DOHH2 (cell line): ENCODE measurements at regions not wholly inside any gene's neighbourhood (a gene's known extent, or its start where the extent isn't known, plus 50 kb on each side); places are given as distances from the start of the nearest gene placed in this dataset.

ENCODE experiments used
- H3F3A ChIP-seq: fragments of 200-600 bp; sonication (generic), shearing (Covaris generic); 2 replicates; pipeline ENCODE4 v1.6.0; 2016; ENCODE audit warnings: antibody characterized with exemption, mild to moderate bottlenecking; ENCODE audit not compliant: control insufficient read depth, insufficient read depth
- H3K27ac ChIP-seq: fragments of 200-600 bp; sonication (generic); 2 replicates; pipeline ENCODE4 v1.5.1; 2014; ENCODE audit warnings: low read depth, mild to moderate bottlenecking, low read length, moderate library complexity
- H3K27me3 ChIP-seq: fragments of 200-600 bp; sonication (generic); 2 replicates; pipeline ENCODE4 v1.6.1; 2014; ENCODE audit warnings: mild to moderate bottlenecking, low read length, mixed read lengths; ENCODE audit not compliant: control insufficient read depth
- H3K36me3 ChIP-seq: fragments of 200-600 bp; sonication (generic); 2 replicates; pipeline ENCODE4 v1.6.1; 2014; ENCODE audit warnings: mild to moderate bottlenecking, low read length, moderate library complexity, mixed read lengths; ENCODE audit not compliant: control insufficient read depth
- H3K4me1 ChIP-seq: fragments of 200-600 bp; sonication (generic); 2 replicates; pipeline ENCODE4 v1.6.1; 2014; ENCODE audit warnings: mild to moderate bottlenecking, low read length, mixed read lengths; ENCODE audit not compliant: control insufficient read depth
- H3K4me2 ChIP-seq: fragments of 200-600 bp; sonication (generic); 2 replicates; pipeline ENCODE4 v1.6.0; 2014; ENCODE audit warnings: mild to moderate bottlenecking, low read length, moderate library complexity
- H3K4me3 ChIP-seq: fragments of 200-600 bp; sonication (generic); 2 replicates; pipeline ENCODE4 v1.5.1; 2014; ENCODE audit warnings: mild to moderate bottlenecking, low read length, mixed read lengths
- H3K79me2 ChIP-seq: fragments of 200-600 bp; sonication (generic); 2 replicates; pipeline ENCODE4 v1.6.1; 2014; ENCODE audit warnings: mild to moderate bottlenecking, low read length, mixed read lengths; ENCODE audit not compliant: control insufficient read depth
- H3K9me2 ChIP-seq: fragments of 200-600 bp; sonication (generic); replicated peaks from 2 replicates; pipeline ENCODE4 v1.6.1; 2014; ENCODE audit warnings: mild to moderate bottlenecking, low read length, mixed read lengths; ENCODE audit not compliant: control insufficient read depth
- H3K9me3 ChIP-seq: fragments of 200-600 bp; sonication (generic); 2 replicates; pipeline ENCODE4 v1.6.1; 2014; ENCODE audit warnings: antibody characterized with exemption, low read length, mixed read lengths; ENCODE audit not compliant: control insufficient read depth, insufficient read depth
- H4K20me1 ChIP-seq: fragments of 200-600 bp; sonication (generic); 2 replicates; pipeline ENCODE4 v1.6.0; 2014; ENCODE audit warnings: low read depth, mild to moderate bottlenecking, antibody characterized with exemption, low read length, moderate library complexity; ENCODE audit not compliant: control insufficient read depth, insufficient read depth
- EZH2phosphoT487 ChIP-seq: fragments of 200-600 bp; sonication (generic); IDR thresholded peaks from 2 replicates; pipeline ENCODE4 v1.6.1; 2017; ENCODE audit warnings: borderline replicate concordance, mild to moderate bottlenecking, antibody characterized with exemption, low read length, moderate library complexity, mixed read lengths
- TF ChIP-seq, protein P1 (sequence below): fragments of 200-600 bp; sonication (generic); IDR thresholded peaks from one replicate; pipeline ENCODE4 v1.5.1; 2014; ENCODE audit warnings: antibody characterized with exemption, mild to moderate bottlenecking, low read depth, low read length; ENCODE audit not compliant: poor library complexity, severe bottlenecking

DNA sequence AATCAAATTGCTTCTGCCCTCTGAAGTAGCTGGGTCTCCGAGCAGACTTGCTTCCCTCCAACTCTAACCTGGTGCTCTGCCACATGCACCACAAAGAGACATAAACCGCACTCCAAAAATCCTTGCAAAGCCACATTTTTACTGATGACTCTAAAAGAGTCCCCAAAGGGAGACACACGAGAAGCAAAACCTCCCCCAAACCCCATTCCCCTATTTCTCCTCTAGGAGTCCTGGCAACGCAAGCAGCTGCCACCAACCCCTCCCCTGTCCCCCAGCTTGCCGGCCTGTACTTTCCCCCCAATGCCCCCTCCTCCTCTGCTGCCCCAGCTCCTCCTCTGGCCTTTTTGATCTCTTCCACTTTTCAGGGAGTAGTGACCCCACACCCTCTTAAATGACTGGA lies 180.1 kb upstream of the ARID1B start:
- TF ChIP-seq, protein P1, sequence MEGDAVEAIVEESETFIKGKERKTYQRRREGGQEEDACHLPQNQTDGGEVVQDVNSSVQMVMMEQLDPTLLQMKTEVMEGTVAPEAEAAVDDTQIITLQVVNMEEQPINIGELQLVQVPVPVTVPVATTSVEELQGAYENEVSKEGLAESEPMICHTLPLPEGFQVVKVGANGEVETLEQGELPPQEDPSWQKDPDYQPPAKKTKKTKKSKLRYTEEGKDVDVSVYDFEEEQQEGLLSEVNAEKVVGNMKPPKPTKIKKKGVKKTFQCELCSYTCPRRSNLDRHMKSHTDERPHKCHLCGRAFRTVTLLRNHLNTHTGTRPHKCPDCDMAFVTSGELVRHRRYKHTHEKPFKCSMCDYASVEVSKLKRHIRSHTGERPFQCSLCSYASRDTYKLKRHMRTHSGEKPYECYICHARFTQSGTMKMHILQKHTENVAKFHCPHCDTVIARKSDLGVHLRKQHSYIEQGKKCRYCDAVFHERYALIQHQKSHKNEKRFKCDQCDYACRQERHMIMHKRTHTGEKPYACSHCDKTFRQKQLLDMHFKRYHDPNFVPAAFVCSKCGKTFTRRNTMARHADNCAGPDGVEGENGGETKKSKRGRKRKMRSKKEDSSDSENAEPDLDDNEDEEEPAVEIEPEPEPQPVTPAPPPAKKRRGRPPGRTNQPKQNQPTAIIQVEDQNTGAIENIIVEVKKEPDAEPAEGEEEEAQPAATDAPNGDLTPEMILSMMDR = no peak
- no peak for TF ChIP-seq EZH2phosphoT487
- no peaks in the 10 kb centered on the region for H4K20me1 ChIP-seq
- no peaks in the 10 kb centered on the region for H3K79me2 ChIP-seq

DNA sequence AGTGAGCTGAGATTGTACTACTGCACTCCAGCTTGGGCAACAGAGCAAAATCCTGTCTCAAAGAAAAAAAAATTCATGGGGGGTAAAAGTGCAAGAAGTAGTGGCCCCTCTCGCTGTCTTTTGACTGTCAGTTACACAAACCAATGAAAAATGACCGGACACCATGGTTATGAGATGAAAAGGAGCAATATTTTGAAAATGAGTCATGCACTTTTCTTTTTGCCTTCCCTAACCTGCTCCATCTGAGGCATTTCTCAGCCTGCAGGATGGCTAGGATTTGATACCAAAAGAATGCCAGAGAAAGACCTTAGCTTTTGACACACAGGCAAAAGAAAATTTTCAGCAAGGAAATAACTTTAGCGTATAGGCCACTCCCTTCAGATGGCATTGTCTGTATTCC lies 181.7 kb upstream of the ARID1B start:
- Histone ChIP-seq H3K27me3 (no peaks in the 10 kb centered on the region), H3K36me3 (no peaks in the 10 kb centered on the region), H3K79me2 (no peaks in the 10 kb centered on the region), H3K9me3 (no peaks in the 10 kb centered on the region), H3K4me1 (peaks cover 7% of the 10 kb centered on the region), H3K4me2 (no peak overlapping the region), H3K27ac (no peak overlapping the region), H3K4me3 (no peak overlapping the region), H4K20me1 (no peaks in the 10 kb centered on the region), H3K9me2 (no peaks in the 10 kb centered on the region), H3F3A (no peaks in the 10 kb centered on the region)
- TF ChIP-seq, protein P1 = no peak

More for the DNA sequence above, 180.1 kb upstream of the ARID1B start:
- H3K9me2 ChIP-seq = no peaks in the 10 kb centered on the region
- H3K4me2 ChIP-seq = no peak overlapping the region
- peaks cover 7% of the 10 kb centered on the region for H3K4me1 ChIP-seq
- H3K27me3 ChIP-seq = no peaks in the 10 kb centered on the region
- no peak overlapping the region for H3K27ac ChIP-seq
- H3K9me3 ChIP-seq = no peaks in the 10 kb centered on the region
- no peaks in the 10 kb centered on the region for H3K36me3 ChIP-seq
- H3F3A ChIP-seq = no peaks in the 10 kb centered on the region
- H3K4me3 ChIP-seq = no peak overlapping the region

DNA sequence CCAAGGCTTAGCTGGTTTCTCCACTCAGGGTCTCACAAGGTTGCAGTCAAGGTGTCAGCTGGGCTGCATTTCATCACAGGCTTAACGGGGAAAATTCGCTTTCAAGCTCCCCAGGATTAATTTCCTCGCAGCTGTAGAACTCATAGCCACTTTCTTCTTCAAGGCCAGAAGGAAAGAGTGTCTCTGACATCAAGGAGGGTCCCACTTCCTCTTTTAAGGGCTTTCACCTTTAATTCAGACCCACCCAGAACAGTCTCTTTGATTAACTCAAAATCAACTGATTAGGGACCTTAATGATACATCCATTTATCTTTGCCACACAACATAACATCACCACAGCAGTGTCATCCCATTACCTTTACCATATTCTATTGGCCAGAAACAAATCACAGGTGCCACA lies 183.3 kb upstream of the ARID1B start:
- Histone ChIP-seq H3K27me3 (no peaks in the 10 kb centered on the region), H3K4me3 (no peak overlapping the region), H3K9me3 (no peaks in the 10 kb centered on the region), H3K9me2 (no peaks in the 10 kb centered on the region), H3K36me3 (no peaks in the 10 kb centered on the region), H3K79me2 (no peaks in the 10 kb centered on the region), H3F3A (no peaks in the 10 kb centered on the region), H4K20me1 (no peaks in the 10 kb centered on the region), H3K4me2 (no peak overlapping the region), H3K27ac (no peak overlapping the region), H3K4me1 (peaks cover 5% of the 10 kb centered on the region)
- no peak for TF ChIP-seq EZH2phosphoT487
- TF ChIP-seq, protein P1 = no peak

DNA sequence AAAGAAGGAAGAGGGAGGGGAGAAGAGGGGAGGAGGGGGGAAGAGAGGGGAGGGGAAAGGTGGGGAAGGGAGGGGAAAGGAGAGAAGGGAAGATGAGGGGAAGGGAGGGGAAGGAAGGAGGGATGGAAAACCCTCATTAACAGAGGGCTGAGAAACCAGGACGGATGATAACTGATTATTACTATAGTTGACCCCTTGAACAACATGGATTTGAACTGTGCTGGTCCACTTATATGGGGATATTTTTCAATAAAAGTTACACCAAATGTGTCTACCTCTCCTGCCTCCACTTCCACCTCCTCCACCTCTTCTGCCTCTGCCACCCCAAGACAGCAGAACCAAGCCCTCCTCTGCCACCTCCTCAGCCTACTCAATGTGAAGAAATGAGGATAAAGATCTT lies 184.1 kb upstream of the ARID1B start:
- Histone ChIP-seq H3K9me3 (no peaks in the 10 kb centered on the region), H3K27me3 (no peaks in the 10 kb centered on the region), H3K4me1 (no peaks in the 10 kb centered on the region), H3K27ac (no peak overlapping the region), H3K9me2 (no peaks in the 10 kb centered on the region), H4K20me1 (no peaks in the 10 kb centered on the region), H3F3A (no peaks in the 10 kb centered on the region), H3K4me2 (no peak overlapping the region), H3K36me3 (no peaks in the 10 kb centered on the region), H3K79me2 (no peaks in the 10 kb centered on the region), H3K4me3 (no peak overlapping the region)
- no peak for TF ChIP-seq EZH2phosphoT487
- TF ChIP-seq, protein P1 = no peak
